GM12872 (cell line): ENCODE measurements at regions not wholly inside any gene's neighbourhood (a gene's known extent, or its start where the extent isn't known, plus 50 kb on each side); places are given as distances from the start of the nearest gene placed in this dataset.

ENCODE experiments used
- CTCF ChIP-seq: IDR thresholded peaks from 3 replicates; pipeline ENCODE4 v1.5.1; 2011; ENCODE audit warnings: low read depth, mild to moderate bottlenecking, low read length, moderate library complexity; ENCODE audit not compliant: insufficient read depth

GRCh38 chr7:148495605-148496004, 95.0 kb upstream of the C7orf33 start:
- TF ChIP-seq CTCF, result no peak

- no peak for TF ChIP-seq CTCF
Observed at GRCh38 chr7:148500978-148501377, 89.6 kb upstream of the C7orf33 start.

DNA sequence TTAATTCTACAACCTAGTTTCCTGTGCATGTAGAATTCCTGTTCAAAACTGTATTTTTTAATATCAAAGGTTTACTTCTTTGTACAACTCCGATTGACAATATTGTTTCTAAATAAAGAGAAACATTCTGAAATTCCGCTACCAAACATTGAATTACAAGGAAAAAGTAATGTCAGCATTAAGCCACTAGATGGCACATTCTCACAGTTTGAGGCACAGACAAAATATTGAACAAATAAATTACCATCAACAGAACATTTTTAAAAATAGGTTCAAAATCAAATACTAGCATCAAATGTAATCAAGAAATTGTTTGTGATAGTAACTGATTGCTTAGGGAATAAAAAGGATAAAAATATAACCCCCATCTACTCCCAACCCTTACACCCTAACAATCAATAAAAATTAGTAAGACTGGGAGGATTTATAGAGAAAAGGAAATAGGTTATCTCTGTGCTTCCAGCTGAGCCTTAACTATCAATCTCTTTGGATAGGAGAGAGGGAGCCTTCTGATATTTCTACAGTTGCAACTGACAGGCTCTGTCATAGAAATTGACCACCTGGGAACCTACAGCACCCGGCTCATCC, 86.6 kb upstream of the C7orf33 start:
- TF ChIP-seq CTCF, result peak; percentile 57

- TF ChIP-seq CTCF, result no peak
Observed at GRCh38 chr7:148505645-148506375, 84.8 kb upstream of the C7orf33 start.

DNA sequence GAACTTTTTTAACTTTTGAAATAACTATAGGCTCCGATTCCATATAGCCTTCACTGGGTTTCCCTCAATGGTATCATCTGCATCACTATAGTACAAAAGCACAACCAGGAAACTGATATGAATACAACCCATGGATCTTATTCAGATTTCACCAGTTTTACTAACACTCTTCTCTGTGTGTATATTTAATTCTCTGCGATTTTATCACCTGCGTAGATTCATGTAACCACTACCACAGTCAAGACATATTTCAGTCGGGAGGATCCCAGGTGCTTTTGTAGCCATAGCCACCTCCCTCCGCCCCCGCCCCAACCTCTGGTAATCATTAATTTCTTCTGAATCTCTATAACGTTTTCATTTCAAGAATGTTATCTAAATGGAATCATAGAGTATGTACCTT, 82.8 kb upstream of the C7orf33 start:
- TF ChIP-seq CTCF, result no peak

DNA sequence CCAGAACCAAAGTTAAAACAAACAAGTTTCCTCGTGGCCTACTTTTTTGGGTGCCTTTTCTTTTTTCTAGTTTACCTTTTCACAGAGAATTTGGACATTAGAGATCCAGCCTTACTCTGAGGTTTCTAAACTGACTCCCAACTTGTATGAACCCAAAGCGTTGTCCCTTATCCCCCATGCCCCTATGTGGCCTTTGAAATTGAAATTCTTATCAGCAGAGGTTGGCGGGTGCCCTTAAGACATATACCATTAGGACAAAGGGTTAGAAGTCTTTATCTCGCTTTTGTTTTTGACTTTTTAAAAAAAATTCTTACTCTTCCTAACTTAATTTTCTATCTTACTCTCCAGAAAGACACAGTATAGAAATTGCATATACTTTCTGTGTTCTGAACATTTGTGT, 76.3 kb upstream of the C7orf33 start:
- TF ChIP-seq CTCF, result no peak

- no peak for TF ChIP-seq CTCF
Observed at GRCh38 chr7:148515237-148515636, 75.3 kb upstream of the C7orf33 start.
